HG03354 (cell line): ENCODE measurements at regions not wholly inside any gene's neighbourhood (a gene's known extent, or its start where the extent isn't known, plus 50 kb on each side); places are given as distances from the start of the nearest gene placed in this dataset.
"Not testable (repeated sequence)": the region's sequence is repeated elsewhere in the genome, so short reads cannot be mapped to it uniquely, and the experiment has no call there.

Source experiments
- ATAC-seq: cut with Tn5 transposase; IDR thresholded peaks from one replicate; pipeline ENCODE4 v1.9.1; 2021; ENCODE audit warnings: mild to moderate bottlenecking; ENCODE audit not compliant: unreplicated experiment, poor library complexity, severe bottlenecking

- ATAC-seq = no peak
These were observed 51.0 kb downstream of the FHIP2A start for GRCh38 chr10:114872519-114873087.

- ATAC-seq = peak; percentile 49
These were observed 53.3 kb downstream of the FHIP2A start for GRCh38 chr10:114874827-114875411.

GRCh38 chr10:114875590-114876081 is 54.1 kb downstream of the FHIP2A start:
- ATAC-seq = not testable (repeated sequence)

GRCh38 chr10:114876169-114876568 is 54.6 kb downstream of the FHIP2A start:
- ATAC-seq = no peak

- ATAC-seq = peak; percentile 69
These were observed 55.2 kb downstream of the FHIP2A start for GRCh38 chr10:114876602-114877300.

GRCh38 chr10:114877301-114877644 is 55.7 kb downstream of the FHIP2A start:
- no peak for ATAC-seq

GRCh38 chr10:114879093-114879492 is 57.5 kb downstream of the FHIP2A start:
- ATAC-seq = no peak

- peak; percentile 85 for ATAC-seq
These were observed 58.1 kb downstream of the FHIP2A start for GRCh38 chr10:114879541-114880158.

- no peak for ATAC-seq
These were observed 56.6 kb upstream of the TRUB1 start for GRCh38 chr10:114881417-114881816.

GRCh38 chr10:114881901-114882300 is 56.1 kb upstream of the TRUB1 start:
- ATAC-seq = no peak

- no peak for ATAC-seq
These were observed 52.6 kb upstream of the TRUB1 start for GRCh38 chr10:114885443-114885842.
